ENCODE measurements at regions not wholly inside any gene's neighbourhood (a gene's known extent, or its start where the extent isn't known, plus 50 kb on each side); places are given as distances from the start of the nearest gene placed in this dataset.

GRCh38 chr3:29169451-29169850, 111.4 kb upstream of the RBMS3 start:
- no peaks in the 10 kb centered on the region for H3K27me3 ChIP-seq (ENCODE audit: control insufficient read depth, insufficient read depth, low read length)
- no peak overlapping the region for H3K27ac ChIP-seq (ENCODE audit: low read depth, low read length)
- H3K4me3 ChIP-seq (ENCODE audit: low read depth, low read length) = no peak overlapping the region
- CTCF ChIA-PET = no interaction called here
- TF ChIP-seq, protein P1, sequence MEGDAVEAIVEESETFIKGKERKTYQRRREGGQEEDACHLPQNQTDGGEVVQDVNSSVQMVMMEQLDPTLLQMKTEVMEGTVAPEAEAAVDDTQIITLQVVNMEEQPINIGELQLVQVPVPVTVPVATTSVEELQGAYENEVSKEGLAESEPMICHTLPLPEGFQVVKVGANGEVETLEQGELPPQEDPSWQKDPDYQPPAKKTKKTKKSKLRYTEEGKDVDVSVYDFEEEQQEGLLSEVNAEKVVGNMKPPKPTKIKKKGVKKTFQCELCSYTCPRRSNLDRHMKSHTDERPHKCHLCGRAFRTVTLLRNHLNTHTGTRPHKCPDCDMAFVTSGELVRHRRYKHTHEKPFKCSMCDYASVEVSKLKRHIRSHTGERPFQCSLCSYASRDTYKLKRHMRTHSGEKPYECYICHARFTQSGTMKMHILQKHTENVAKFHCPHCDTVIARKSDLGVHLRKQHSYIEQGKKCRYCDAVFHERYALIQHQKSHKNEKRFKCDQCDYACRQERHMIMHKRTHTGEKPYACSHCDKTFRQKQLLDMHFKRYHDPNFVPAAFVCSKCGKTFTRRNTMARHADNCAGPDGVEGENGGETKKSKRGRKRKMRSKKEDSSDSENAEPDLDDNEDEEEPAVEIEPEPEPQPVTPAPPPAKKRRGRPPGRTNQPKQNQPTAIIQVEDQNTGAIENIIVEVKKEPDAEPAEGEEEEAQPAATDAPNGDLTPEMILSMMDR (IDR thresholded peaks at IDR 0.05; ENCODE audit: low read depth, low read length) = no peak
- POLR2A ChIA-PET = no interaction called here
- DNase-seq (ENCODE audit: low read depth, low spot score) = no peak
- H3K9me3 ChIP-seq (ENCODE audit: control insufficient read depth, insufficient read depth, low read length) = no peaks in the 10 kb centered on the region; the same call in 1 of the 2 replicates

GRCh38 chr3:29171043-29171990, 109.6 kb upstream of the RBMS3 start:
- POLR2A ChIA-PET = interaction anchor here (1.5 kb wide), 1 partner anchor 15 kb away, joined by 3 read pairs; no protein-coding TSS in a partner anchor

GRCh38 chr3:29176501-29176900, 104.4 kb upstream of the RBMS3 start:
- ChIA-PET POLR2A (no interaction called here), CTCF (no interaction called here)
- Histone ChIP-seq H3K27me3 (ENCODE audit: control insufficient read depth, insufficient read depth, low read length) (no peaks in the 10 kb centered on the region), H3K9me3 (ENCODE audit: control insufficient read depth, insufficient read depth, low read length) (no peaks in the 10 kb centered on the region), H3K4me3 (ENCODE audit: low read depth, low read length) (no peak overlapping the region), H3K27ac (ENCODE audit: low read depth, low read length) (no peak overlapping the region)
- DNase-seq (ENCODE audit: low read depth, low spot score) = no peak
- TF ChIP-seq, protein P1 (IDR thresholded peaks at IDR 0.05; ENCODE audit: low read depth, low read length) = no peak

More at GRCh38 chr3:29171043-29171990, 109.6 kb upstream of the RBMS3 start:
- no peak for DNase-seq (ENCODE audit: low read depth, low spot score)
- H3K4me3 ChIP-seq (ENCODE audit: low read depth, low read length) = no peak overlapping the region
- CTCF ChIA-PET = no interaction called here
- H3K27me3 ChIP-seq (ENCODE audit: control insufficient read depth, insufficient read depth, low read length) = no peaks in the 10 kb centered on the region
- TF ChIP-seq, protein P1 (IDR thresholded peaks at IDR 0.05; ENCODE audit: low read depth, low read length) = no peak
- no peaks in the 10 kb centered on the region; the same call in 1 of the 2 replicates for H3K9me3 ChIP-seq (ENCODE audit: control insufficient read depth, insufficient read depth, low read length)
- no peak overlapping the region for H3K27ac ChIP-seq (ENCODE audit: low read depth, low read length)

GRCh38 chr3:29178809-29179793, 101.8 kb upstream of the RBMS3 start:
- Histone ChIP-seq H3K9me3 (ENCODE audit: control insufficient read depth, insufficient read depth, low read length) (no peaks in the 10 kb centered on the region), H3K27ac (ENCODE audit: low read depth, low read length) (no peak overlapping the region), H3K27me3 (ENCODE audit: control insufficient read depth, insufficient read depth, low read length) (no peaks in the 10 kb centered on the region), H3K4me3 (ENCODE audit: low read depth, low read length) (no peak overlapping the region)
- CTCF ChIA-PET = no interaction called here
- DNase-seq (ENCODE audit: low read depth, low spot score) = no peak
- TF ChIP-seq, protein P1 (IDR thresholded peaks at IDR 0.05; ENCODE audit: low read depth, low read length) = no peak
- POLR2A ChIA-PET = no interaction called here
